Stimulated activated CD4-positive, alpha-beta T cell treated with anti-CD3 and anti-CD28 coated beads, TNF-alpha, amount 100 ng/mL, for 1 hour (primary cell): ENCODE measurements at regions not wholly inside any gene's neighbourhood (a gene's known extent, or its start where the extent isn't known, plus 50 kb on each side); places are given as distances from the start of the nearest gene placed in this dataset.

ENCODE experiments used
- DNase-seq, 3 donors: peaks; one replicate each; pipeline ENCODE4 v3.0.0-alpha.2; 2020; ENCODE audit warnings: low read depth in 3 of 3, low spot score in 1 of 3

DNA sequence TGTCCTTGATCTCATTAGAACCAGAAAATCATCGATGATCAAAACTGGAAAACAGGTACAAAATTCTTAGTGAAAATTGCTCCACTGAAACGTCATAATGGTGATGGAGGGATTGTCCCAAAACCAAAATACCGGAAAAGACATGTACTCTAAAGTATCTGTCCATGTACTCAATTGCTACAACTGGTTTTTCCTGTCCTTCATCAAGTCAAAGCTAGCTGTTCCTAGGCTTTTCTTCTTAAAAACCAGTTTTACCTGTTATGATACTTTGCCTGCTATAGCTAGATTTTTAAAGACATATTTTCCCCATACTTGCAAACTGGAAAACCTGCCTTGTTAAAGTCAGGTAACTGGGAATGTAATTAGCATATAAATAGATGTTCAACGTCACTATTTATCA lies 50.5 kb upstream of the LRRC1 start:
- DNase-seq, result no peak

DNA sequence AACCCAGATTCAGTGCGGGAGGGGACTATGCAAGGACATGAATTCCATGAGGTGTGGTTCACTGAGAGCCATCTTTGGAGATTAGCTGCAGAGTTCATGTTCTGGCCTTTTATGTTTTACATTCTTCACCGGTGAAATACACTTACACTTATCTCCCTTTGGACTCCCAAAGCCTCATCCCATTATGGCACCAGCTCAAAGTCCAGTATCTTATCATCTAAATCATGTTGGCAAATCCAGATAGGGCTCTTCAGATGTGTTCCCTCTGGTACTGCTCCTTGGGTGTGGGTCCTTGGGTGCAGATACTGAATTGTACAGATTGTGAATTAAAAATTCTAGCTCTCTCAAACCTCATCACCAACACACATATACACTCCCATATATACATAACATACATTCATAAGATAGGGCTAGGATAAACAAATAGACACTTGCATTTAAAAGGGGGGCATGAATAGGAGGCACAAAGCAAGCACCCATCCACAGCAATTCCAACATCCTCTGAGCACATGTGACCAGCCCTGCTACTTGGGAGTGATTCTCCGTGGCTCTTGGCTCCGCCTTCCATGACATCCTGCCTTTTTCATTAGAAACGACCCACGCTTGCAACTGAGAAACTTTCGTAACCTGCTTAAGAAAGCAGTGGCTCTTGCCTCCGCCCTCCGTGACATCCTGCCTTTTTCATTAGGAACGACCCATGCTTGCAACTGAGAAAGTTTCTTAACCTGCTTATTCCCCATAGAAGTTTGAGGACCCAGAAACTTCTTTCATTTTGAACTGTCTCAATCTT lies 53.6 kb upstream of the LRRC1 start:
- DNase-seq, result no peak

DNA sequence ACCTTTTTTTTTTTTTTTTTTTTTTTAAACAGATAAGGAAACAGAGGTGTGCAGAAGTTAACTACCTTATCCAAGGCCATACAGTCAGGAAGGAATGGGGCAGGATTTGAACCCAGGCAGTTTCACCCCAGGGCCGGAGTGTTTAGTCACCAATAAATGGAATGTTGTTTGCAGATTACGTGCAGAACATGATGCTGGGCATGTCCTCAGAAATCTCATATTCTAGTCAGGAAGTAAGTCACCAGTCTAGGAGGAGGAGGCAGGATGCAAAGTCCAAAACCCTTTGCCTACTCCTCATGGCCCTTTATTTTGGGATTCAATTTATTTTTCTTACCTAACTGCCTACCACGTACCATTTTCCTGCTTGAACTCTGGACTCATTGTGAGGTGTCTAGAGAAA lies 57.1 kb upstream of the LRRC1 start:
- no peak for DNase-seq

DNA sequence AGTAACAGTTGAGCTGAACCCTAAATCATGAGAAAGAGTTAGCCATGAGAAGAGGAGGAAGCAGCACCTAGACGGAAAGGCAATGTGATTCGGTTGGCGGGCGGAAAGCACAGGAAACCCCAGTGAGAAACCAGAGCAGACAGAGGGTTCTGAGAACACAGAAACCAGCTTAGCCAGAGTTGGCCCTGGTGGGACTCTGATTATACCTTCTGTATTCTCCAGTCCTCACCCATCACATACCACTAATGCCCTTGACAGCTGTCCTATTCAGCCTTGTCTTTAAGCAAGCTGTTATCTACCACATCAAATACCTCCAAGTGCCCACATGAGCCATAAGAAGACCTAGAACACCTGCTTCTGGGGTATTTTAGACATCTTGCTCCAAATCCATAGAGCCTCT lies 58.9 kb upstream of the LRRC1 start:
- no peak for DNase-seq

DNA sequence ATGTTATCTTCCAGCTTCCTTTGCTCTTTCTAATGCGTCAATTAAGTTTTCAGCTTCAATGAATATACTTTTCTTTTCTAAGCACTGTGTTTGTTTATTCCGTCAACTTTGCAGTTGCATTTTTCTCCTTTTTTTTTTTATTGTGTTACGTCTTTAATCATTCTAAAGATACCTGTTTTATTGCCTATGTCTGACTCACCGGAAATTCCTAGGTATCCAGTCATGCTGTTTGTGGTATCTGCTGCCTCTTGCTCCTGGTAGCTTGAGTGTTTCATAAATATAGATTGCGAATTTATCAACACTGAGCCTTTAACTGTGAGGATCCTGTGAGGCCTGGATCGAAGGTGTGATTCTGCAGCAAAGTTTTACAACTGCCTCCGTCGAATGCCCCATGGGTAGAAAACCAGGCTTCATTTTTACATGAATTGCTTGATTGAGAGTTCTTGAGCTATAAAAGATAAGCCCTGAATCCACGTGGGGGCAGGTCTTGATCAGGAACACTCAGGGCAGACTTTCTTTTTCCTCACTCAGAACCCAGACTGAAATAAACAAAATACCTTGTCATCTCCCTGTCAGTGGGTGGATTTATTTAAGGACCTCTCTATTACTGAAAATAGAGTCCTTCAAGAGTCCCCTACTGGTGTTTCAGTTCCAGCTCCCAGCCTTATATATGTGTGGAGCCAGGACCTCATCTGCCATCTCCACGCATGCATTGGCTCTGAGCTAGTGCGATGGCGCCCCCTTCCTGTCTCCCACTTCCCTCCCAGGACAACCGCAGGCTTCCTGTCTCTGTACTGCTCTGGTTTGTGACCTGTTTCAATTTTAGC lies 60.1 kb upstream of the LRRC1 start:
- DNase-seq, result no peak

DNA sequence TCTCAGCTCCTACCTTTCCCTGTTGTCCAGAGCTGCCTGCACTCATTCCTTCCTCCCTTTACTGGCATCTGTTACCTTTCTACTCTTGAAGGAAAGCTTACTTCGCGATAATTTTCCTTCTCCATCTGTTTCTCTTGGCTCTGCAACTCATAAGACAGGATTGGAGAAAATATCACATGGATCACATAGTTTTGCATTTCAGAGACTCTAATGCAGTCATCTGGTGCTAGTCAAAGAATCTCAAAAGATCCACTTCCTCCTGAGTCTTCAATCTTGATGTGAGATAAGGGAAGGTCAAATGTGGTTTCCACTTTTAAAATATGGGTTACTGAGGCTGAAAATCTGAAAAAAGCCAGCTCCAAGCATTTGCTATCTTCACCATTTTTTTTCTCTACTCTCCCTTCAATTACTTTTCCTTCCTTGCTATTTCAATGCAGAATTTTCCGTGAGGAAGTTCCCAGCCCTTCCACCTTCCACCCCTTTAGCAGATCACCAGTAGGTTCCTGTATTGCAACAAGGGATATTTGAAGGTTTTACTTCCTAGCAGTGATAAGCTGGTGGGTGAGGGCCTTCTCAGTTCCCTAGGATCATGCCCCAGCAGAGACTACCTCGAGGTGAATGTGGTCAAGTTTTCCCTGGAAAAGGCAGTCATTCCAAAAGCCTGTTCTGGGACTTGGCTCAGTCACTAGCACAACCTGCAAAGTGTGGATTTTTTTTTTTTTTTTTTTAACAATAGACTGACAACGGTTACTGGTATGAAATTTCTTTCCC lies 62.8 kb upstream of the LRRC1 start:
- DNase-seq, result no peak

DNA sequence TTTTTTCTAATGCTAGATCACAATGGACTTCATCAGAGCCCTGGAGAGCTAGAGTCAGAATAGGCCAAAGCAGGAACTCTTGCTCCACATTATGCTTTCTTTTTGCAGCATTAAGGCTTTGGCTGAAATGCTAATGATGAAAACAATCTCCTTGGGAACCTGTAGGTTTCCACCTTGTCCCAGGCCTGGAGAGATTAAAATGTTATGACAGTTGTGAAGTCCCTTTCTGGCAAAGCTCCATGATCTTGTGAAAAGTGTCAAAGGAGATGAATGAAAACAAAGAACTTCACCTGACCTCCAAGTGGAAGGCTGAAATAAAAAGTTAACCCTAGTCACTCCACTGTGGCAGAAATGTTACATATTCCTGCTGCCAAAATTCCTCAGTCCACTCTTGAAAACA lies 64.0 kb upstream of the LRRC1 start:
- no peak for DNase-seq

DNA sequence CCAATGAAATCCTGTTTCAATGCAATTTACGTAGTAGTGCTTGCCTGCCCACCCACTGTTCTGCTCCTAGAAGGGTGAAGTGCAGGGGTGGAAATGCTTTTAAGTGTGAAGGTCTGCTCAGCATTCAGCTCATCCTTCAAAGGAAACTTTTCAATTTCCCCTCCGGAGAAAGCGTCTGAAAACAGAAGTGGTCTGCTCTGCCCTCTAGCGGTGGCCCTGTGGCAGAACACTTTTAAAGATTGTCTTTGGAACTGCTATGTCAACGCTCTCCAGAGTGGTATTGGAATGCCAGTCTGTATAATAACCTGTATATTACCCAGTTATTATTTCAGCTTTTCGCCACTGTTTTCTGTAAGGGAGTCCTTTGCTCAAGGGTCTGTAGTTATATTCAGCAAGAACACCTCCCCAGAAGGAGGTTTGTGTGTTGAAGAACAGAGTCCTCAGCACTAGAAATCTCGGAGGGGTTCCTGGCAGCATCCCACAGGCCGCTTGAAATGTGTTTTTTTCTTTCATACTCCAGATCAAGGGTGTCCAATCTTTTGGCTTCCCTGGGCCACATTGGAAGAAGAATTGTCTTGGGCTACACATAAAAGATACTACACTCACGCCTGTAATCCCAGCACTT lies 63.1 kb upstream of the KLHL31 start:
- peak in 2 of 3 donors; percentile 7 to 32 for DNase-seq

DNA sequence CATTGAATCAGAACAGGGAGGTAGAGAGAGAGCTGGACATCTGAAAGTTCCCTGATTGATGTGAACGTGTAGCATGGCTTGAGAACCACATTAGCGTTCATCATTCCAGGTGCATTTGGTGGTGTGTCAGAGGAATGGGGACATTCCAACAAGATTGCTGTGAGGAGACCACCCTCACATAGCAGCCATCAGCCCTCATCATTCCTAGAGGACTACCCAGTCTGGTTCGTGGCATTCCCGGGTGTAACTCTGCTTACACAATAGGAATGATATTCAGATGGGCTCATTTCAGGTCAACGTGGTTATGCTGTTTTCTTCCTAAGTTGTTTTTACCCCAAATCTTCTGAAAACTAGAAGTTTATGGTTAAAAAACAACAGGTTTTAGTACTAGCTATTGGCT lies 62.2 kb upstream of the KLHL31 start:
- no peak for DNase-seq

DNA sequence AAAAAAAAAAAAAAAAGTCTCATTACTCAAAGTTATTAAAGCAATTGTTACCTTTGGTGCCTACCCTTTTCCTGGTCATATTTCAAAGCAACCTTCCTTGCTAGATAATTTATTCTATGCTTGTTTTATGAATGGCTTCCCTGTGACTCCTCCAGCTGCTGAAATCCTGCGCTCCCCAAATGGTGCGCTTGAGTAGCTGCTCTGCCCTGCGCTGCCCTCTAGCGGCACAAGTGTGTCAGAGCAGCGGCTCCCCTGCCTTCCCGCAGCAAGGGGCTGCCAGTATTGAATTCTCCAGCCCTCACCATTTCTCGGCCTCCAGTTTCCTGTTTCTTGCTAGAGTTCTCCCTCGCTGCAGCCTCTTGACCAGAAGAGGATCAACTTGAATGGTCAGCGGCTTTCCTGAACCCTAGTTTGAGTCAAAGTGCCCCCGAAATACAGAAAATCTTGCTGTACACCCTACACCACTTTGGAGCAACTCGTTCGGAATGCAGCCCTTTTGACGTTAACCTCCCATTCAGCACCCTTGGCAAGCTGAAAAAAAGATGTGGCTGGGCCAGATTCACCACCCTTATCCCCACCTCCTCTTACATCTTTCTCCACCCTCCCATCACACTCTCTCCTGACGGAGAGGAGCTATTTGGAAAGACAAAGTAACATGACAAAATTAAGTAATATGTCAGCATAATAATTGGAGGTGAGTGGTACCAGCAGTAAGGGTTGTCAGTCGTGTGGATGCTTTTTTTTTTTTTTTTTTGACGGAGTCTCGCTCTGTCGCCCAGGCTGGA lies 60.4 kb upstream of the KLHL31 start:
- peak; percentile 25 to 70 (median 44) for DNase-seq

DNA sequence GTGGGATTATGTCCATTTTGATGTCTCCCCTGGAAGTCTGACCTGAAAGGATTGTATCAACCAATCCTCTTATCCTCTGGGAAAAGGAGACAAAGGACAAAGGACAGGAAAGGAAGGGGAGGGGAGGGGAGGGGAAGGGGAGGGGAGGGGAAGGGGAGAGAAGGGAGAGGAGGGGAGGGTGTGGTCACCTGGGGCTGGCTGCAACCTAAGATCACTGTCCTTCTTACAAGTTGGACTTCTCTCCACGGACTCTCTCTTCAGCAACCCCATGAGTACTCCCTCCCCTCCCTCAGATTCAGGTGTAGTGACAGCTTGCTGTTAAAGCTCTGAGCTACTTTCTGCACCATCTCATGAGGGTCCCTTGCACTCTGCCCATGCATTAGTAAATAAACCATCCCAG lies 58.9 kb upstream of the KLHL31 start:
- no peak for DNase-seq

DNA sequence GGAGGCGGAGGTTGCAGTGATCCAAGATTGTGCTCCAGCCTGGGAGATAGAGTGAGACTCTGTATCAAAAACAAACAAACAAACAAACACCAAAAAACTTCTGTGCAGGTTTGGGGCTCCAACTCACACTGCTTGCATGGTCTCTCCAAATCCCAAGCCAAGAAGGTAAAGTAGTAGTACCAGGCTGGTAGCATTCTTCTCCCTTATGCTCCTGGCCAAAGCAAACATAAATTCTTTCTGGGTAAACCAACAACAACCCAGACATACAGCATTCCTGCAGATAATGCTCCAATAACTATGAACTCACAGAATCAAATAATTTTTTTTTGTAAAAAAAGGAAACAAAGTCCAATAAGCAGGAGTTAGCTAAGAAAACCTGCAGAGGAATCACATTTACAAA lies 57.8 kb upstream of the KLHL31 start:
- no peak for DNase-seq

DNA sequence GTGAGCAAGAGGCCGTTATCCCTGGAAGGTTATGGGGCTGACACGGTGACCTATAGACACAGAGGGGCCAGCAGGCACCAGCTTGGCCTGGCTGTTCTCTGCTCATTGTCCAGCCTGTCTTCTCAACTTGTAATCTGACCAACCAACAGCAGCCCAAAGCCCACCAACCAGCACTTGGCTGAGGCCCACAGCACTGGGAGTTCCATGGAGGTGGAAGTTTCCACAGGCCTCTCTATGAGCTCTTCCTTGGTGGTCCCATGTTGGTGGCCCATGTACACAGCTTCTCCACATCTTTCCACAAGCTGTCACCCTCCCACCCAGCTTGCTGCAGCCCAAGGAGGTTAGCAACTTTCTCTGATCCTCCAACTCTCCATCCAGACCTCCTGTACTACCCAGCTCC lies 56.2 kb upstream of the KLHL31 start:
- no peak for DNase-seq

DNA sequence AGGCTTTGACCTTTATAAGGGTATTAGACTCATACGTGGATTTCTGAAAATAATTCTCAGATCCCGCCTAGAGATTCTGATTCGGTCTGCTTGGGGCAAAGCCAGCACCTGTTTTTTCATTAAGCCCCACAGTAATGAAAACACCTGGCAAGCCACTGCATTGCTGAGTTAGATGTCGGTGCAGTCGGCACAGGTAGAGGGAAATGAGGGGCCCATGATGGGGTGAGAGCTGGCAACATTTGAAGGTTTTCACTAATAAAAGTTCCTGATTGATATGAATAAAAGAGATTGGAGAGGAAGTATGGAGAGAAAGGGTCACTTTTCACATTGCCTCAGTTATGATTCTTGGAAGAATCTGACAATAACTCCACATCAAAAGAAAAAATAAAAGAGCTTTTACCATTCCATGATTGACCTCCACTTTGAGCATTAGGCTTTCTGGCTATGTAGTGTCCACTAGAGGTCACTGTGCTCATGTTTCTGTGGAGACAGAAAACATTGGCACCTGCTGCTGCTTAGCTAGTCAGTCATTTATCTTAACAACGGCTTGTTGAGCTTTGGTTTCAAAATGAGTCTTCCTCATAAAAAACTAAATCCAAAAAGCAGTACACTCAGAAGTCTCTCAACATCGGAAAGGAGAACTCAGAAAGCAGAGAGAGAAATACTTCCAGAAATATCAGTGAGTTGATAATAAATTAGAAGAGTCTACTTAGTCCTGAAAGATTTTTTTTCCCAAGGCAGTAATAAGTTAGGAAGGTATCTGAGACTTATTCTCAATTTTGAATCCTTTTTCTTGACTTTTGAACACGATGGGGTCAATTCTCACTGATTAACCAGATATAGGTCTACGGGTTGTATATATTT lies 53.3 kb upstream of the KLHL31 start:
- no peak for DNase-seq

DNA sequence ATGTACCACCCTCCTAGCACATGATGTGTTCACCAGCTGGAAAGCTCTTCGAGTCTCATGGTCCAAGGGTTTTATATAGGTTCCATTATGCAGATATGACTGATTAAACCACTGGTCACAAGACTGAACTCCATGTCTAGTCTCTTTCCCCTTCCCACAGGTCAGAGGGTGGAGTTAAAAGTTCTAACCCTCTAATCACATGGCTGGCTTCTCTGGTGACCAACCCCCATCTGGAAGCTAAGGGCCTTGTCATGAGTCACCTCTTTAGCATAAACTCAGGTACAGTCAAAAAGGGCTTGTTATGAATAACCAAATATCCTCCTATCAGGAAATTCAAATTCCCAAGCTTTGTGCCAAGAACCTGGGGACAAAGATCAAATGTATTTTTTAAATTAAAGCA lies 52.0 kb upstream of the KLHL31 start:
- DNase-seq, result no peak

DNA sequence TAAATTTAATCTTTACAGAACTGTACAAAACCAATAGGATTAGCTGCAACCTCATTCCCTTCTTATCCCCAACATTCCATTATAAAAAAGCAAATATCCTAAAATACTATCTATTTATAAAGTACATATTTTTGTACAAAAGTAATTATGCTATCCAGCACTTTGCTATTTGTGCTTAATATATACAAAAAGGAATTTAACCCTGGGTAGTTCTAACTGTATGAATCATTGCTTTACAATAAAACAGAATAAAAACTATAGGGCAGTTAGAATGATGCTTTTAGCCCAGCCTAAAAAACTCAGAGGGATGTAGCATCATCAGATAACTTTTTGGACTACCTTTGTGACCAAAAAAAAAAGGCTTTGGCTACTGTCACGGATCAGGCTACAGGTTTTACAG lies 49.9 kb upstream of the KLHL31 start:
- DNase-seq, result no peak
